Heart right ventricle (tissue), 16 donors: ENCODE measurements at regions not wholly inside any gene's neighbourhood (a gene's known extent, or its start where the extent isn't known, plus 50 kb on each side); places are given as distances from the start of the nearest gene placed in this dataset.

ENCODE experiments used
- ATAC-seq, 8 donors: fragments of 200-7000 bp; cut with Tn5 transposase; one replicate each; pipeline ENCODE4 v1.9.1; 2020; ENCODE audit warnings: mild to moderate bottlenecking in 8 of 8, moderate library complexity in 8 of 8, moderate number of reproducible peaks in 1 of 8
- DNase-seq, 2 donors: peaks; one replicate each; pipeline ENCODE4 v3.0.0-alpha.2; 2020
- H3K27ac ChIP-seq, 10 donors: fragments of 200-600 bp; sonication (generic) in 2 of 10; one replicate each; pipeline versions ENCODE4 v1.5.0 to v1.8.0; 2020 to 2022; ENCODE audit warnings: mild to moderate bottlenecking in 3 of 10
- H3K27me3 ChIP-seq, 7 donors: fragments of 200-600 bp; one replicate each; pipeline ENCODE4 v1.8.0; 2021 to 2022; ENCODE audit warnings: mild to moderate bottlenecking in 2 of 7
- H3K36me3 ChIP-seq, 9 donors: fragments of 200-600 bp; sonication (generic) in 1 of 9; one replicate each; pipeline versions ENCODE4 v1.5.0 to v1.8.0; 2020 to 2022; ENCODE audit warnings: mild to moderate bottlenecking in 2 of 9
- H3K4me1 ChIP-seq, 9 donors: fragments of 200-600 bp; sonication (generic) in 1 of 9; one replicate each; pipeline versions ENCODE4 v1.5.0 to v1.8.0; 2020 to 2022; ENCODE audit warnings: mild to moderate bottlenecking in 4 of 9
- H3K4me3 ChIP-seq, 10 donors: fragments of 200-600 bp; sonication (generic) in 2 of 10; one replicate each; pipeline versions ENCODE4 v1.5.0 to v1.8.0; 2020 to 2022; ENCODE audit warnings: mild to moderate bottlenecking in 7 of 10, moderate library complexity in 2 of 10
- H3K9me3 ChIP-seq, 11 donors: fragments of 200-600 bp in 10 of 11; sonication (generic) in 2 of 11; one replicate each; pipeline versions ENCODE4 v1.5.0 to v1.8.0; 2013 to 2022; ENCODE audit warnings: mild to moderate bottlenecking in 2 of 11, control low read depth in 1 of 11, moderate library complexity in 1 of 11
- WGBS, 2 donors: extraction: QIAGEN DNeasy Blood & Tissue Kit; methylation state at CpG; one replicate each; pipeline ENCODE4 v1.1.7; 2013; ENCODE audit warnings: inconsistent platforms in 1 of 2; 5-methylcytosine and 5-hydroxymethylcytosine counted together
- intact Hi-C, 10 donors: fragments of 100-400 bp; cut with DNase I; formaldehyde crosslinking; loops; one replicate each; pipeline versions ENCODE4 v1.11.1 to v1.14.2; 2022
- TF ChIP-seq, protein P1 (sequence below), 9 donors: fragments of 200-600 bp; sonication (generic) in 2 of 9; IDR thresholded peaks; one replicate each; pipeline versions ENCODE4 v1.5.0 to v1.8.0; 2021 to 2022; ENCODE audit warnings: antibody characterized with exemption in 9 of 9, mild to moderate bottlenecking in 5 of 9, moderate library complexity in 1 of 9
- donor health status: Arrhythmogenic right ventricular cardiomyopathy.
- donor health status: ischemic (EF 13 %, LVEDD 7.1; RV severe dilation, severe dysfunction).
- donor health status: healthy with polysubstance abuse.
- donor health status: DM: no; HTN: yes; CAD: no.
- donor health status: DM: no; HTN: no; CAD: no.
- donor health status: ischemic (EF 25% LVEDD 6.9; RV normal size, moderate dysfunction).
- donor health status: ischemic (EF 25% LVEDD 5.7; RV mildly dilated, moderate dysfunction).
- donor health status: healthy.
- donor health status: DM: yes; HTN: yes; CAD: no.
- donor health status: Ischemic cardiomyopathy.
- donor health status: ischemic (EF 35%, LVEDD 5.7; RV mildly dilated, moderate dysfunction).
- donor health status: nonischemic (EF 11% LVEDD 7.7; RV severe dilation, severe dysfunction).
- donor health status: DM: yes; HTN: yes; CAD: no.
- donor health status: PGD.
- donor health status: ischemic (EF 29% LVEDD 5.4; RV normal size, mild dysfunction).
- donor health status: nonischemic (EF 23%, LVEDD 6.1; RV moderate dilation, normal function).

GRCh38 chr2:144067506-144067905, 452.4 kb downstream of the ZEB2 start:
- TF ChIP-seq, protein P1, sequence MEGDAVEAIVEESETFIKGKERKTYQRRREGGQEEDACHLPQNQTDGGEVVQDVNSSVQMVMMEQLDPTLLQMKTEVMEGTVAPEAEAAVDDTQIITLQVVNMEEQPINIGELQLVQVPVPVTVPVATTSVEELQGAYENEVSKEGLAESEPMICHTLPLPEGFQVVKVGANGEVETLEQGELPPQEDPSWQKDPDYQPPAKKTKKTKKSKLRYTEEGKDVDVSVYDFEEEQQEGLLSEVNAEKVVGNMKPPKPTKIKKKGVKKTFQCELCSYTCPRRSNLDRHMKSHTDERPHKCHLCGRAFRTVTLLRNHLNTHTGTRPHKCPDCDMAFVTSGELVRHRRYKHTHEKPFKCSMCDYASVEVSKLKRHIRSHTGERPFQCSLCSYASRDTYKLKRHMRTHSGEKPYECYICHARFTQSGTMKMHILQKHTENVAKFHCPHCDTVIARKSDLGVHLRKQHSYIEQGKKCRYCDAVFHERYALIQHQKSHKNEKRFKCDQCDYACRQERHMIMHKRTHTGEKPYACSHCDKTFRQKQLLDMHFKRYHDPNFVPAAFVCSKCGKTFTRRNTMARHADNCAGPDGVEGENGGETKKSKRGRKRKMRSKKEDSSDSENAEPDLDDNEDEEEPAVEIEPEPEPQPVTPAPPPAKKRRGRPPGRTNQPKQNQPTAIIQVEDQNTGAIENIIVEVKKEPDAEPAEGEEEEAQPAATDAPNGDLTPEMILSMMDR (IDR thresholded peaks at IDR 0.05): no peak
- Histone ChIP-seq H3K27ac (no peak overlapping the region), H3K9me3 (no peaks in the 10 kb centered on the region), H3K27me3 (no peaks in the 10 kb centered on the region), H3K4me1 (no peaks in the 10 kb centered on the region), H3K36me3 (no peaks in the 10 kb centered on the region), H3K4me3 (no peak overlapping the region)
- intact Hi-C loops: no loop called here
- 90 to 93% methylated on average over 2 of the region's 2 CpGs for WGBS, 2 donors
- DNase-seq (no peak), ATAC-seq (no peak)

- DNase-seq: no peak
- TF ChIP-seq, protein P1 (IDR thresholded peaks at IDR 0.05): no peak
- no peak for ATAC-seq
- Histone ChIP-seq H3K36me3 (no peaks in the 10 kb centered on the region), H3K9me3 (no peaks in the 10 kb centered on the region), H3K4me3 (no peak overlapping the region), H3K27me3 (no peaks in the 10 kb centered on the region), H3K27ac (no peak overlapping the region), H3K4me1 (no peaks in the 10 kb centered on the region)
- intact Hi-C loops: no loop called here
- WGBS, 2 donors: 78 to 82% methylated on average over 1 of the region's 1 CpG
Observed at GRCh38 chr2:144063602-144064001, 456.3 kb downstream of the ZEB2 start.

DNA sequence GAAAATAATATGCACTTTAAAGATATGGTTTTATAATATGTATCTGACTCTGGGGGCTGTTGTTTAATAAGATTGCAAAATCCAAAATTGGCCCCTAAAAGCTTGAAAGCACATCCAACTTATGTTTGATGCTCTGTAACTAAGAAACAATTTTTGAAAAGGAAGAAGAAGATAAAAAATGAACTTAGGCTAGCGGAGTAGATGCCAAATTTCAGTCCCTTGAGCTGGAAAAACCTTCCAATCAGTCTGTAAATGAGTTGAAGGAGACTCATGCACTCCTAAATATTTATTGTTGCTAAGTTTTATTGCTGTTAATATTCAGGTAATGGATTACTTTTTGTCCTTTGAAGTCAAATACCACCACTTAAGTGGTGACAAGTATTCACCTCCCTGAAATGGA, 465.0 kb downstream of the ZEB2 start:
- WGBS, 2 donors: 77 to 87% methylated on average over 1 of the region's 1 CpG

DNA sequence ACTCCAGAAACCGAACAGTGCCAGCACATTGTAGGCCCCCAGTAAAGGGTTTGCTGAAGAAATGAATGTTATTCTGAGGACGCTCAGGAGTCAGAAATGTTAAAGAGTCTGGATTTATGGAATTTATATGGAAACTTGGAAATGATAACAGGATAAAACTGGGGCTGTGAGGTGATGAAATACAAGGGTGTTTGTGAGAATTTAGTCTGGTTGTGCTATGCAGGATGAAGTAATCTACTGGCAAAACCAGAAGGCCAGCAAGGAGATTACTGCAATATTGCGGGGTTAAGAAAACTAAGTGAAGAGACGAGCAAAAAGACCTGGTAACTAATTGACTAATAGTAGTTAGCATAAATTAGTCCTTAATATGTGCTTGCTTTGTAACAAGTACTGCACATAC, 467.8 kb downstream of the ZEB2 start:
- TF ChIP-seq, protein P1 (IDR thresholded peaks at IDR 0.05): no peak
- ATAC-seq (peak in 1 of 8 donors; percentile 20), DNase-seq (no peak)
- H3K9me3 ChIP-seq: no peaks in the 10 kb centered on the region
- WGBS, 2 donors: 77 to 89% methylated on average over 4 of the region's 4 CpGs
- H3K27ac ChIP-seq: no peak overlapping the region
- no peaks in the 10 kb centered on the region for H3K27me3 ChIP-seq
- peaks cover 0 to 11% (median 0%) of the 10 kb centered on the region in 9 donors for H3K4me1 ChIP-seq
- no peak overlapping the region for H3K4me3 ChIP-seq
- intact Hi-C loops: no loop called here
- H3K36me3 ChIP-seq: no peaks in the 10 kb centered on the region

More for the DNA sequence above, 465.0 kb downstream of the ZEB2 start:
- TF ChIP-seq, protein P1 (IDR thresholded peaks at IDR 0.05): no peak
- no peaks in the 10 kb centered on the region for H3K4me1 ChIP-seq
- H3K36me3 ChIP-seq: no peaks in the 10 kb centered on the region
- DNase-seq (no peak), ATAC-seq (peak in 3 of 8 donors; percentile 33 to 49 (median 37))
- no peaks in the 10 kb centered on the region for H3K9me3 ChIP-seq
- no peaks in the 10 kb centered on the region for H3K27me3 ChIP-seq
- intact Hi-C loops: no loop called here
- no peak overlapping the region for H3K4me3 ChIP-seq
- peak overlapping the region in 1 of 10 donors; percentile 29 for H3K27ac ChIP-seq
